HG03139 (cell line): ENCODE measurements at regions not wholly inside any gene's neighbourhood (a gene's known extent, or its start where the extent isn't known, plus 50 kb on each side); places are given as distances from the start of the nearest gene placed in this dataset.

Experiments
- ATAC-seq: cut with Tn5 transposase; IDR thresholded peaks from one replicate; pipeline ENCODE4 v1.9.1; 2021; ENCODE audit not compliant: unreplicated experiment

GRCh38 chr6:43985329-43985728 lies 141.9 kb downstream of the MRPL14 start:
- no peak for ATAC-seq

- no peak for ATAC-seq
Observed at GRCh38 chr6:43984442-43985321, 142.6 kb downstream of the MRPL14 start.

GRCh38 chr6:43983632-43984031 lies 143.6 kb downstream of the MRPL14 start:
- ATAC-seq, result no peak

- ATAC-seq, result no peak
Observed at GRCh38 chr6:43983191-43983590, 144.1 kb downstream of the MRPL14 start.

GRCh38 chr6:43982084-43982625 lies 145.1 kb downstream of the MRPL14 start:
- ATAC-seq, result no peak

GRCh38 chr6:43981363-43981990 lies 145.8 kb downstream of the MRPL14 start:
- ATAC-seq, result no peak

GRCh38 chr6:43980004-43980795 lies 147.1 kb downstream of the MRPL14 start:
- no peak for ATAC-seq

GRCh38 chr6:43979525-43979924 lies 147.7 kb downstream of the MRPL14 start:
- ATAC-seq, result no peak

GRCh38 chr6:43978473-43979346 lies 148.5 kb downstream of the MRPL14 start:
- no peak for ATAC-seq

- ATAC-seq, result no peak
Observed at GRCh38 chr6:43977404-43978111, 149.7 kb downstream of the MRPL14 start.

GRCh38 chr6:43976706-43977403 lies 150.4 kb downstream of the MRPL14 start:
- no peak for ATAC-seq

GRCh38 chr6:43974643-43975230 lies 152.5 kb downstream of the MRPL14 start:
- ATAC-seq, result no peak

GRCh38 chr6:43973357-43973756 lies 153.9 kb downstream of the MRPL14 start:
- ATAC-seq, result no peak

- ATAC-seq, result no peak
Observed at GRCh38 chr6:43972913-43973300, 154.3 kb downstream of the MRPL14 start.

GRCh38 chr6:43972179-43972912 lies 154.9 kb downstream of the MRPL14 start:
- no peak for ATAC-seq

- ATAC-seq, result no peak
Observed at GRCh38 chr6:43971776-43972126, 155.5 kb downstream of the MRPL14 start.

- no peak for ATAC-seq
Observed at GRCh38 chr6:43970913-43971775, 156.1 kb downstream of the MRPL14 start.
